ENCODE measurements at regions not wholly inside any gene's neighbourhood (a gene's known extent, or its start where the extent isn't known, plus 50 kb on each side); places are given as distances from the start of the nearest gene placed in this dataset.

DNA sequence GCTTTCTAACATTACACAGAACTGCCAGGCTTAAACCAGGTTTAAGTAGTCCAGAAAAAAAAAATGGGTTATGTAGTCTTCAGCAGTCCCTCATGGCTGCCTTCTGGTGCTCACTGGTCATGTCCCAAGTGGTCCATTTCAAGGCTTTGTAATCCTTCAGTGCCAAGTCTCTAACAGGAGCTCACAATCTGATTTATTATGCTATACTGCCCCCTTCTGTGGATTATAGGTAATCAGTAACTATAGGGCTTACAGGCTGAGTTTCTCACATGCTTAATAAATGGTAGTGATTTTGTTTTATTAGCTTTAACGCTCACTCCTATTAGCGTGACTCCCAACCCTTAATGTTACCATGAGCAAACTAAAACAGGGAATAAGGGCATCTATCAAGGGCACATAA, 92.5 kb upstream of the EDA2R start:
- no peak for TF ChIP-seq MXI1 (conservative IDR thresholded peaks at IDR 0.05; ENCODE audit: poor library complexity, severe bottlenecking)
- TF ChIP-seq TAF1 (IDR thresholded peaks at IDR 0.05; ENCODE audit: low read depth), result no peak
- no peak for TF ChIP-seq EZH2 (IDR thresholded peaks at IDR 0.05; ENCODE audit: borderline replicate concordance, insufficient read depth, low read length, poor library complexity, severe bottlenecking)
- peak; percentile 57 for TF ChIP-seq RAD21 (conservative IDR thresholded peaks at IDR 0.05)
- TF ChIP-seq SMC3 (conservative IDR thresholded peaks at IDR 0.05; ENCODE audit: poor library complexity), result peak; percentile 49
- TF ChIP-seq, protein P1, sequence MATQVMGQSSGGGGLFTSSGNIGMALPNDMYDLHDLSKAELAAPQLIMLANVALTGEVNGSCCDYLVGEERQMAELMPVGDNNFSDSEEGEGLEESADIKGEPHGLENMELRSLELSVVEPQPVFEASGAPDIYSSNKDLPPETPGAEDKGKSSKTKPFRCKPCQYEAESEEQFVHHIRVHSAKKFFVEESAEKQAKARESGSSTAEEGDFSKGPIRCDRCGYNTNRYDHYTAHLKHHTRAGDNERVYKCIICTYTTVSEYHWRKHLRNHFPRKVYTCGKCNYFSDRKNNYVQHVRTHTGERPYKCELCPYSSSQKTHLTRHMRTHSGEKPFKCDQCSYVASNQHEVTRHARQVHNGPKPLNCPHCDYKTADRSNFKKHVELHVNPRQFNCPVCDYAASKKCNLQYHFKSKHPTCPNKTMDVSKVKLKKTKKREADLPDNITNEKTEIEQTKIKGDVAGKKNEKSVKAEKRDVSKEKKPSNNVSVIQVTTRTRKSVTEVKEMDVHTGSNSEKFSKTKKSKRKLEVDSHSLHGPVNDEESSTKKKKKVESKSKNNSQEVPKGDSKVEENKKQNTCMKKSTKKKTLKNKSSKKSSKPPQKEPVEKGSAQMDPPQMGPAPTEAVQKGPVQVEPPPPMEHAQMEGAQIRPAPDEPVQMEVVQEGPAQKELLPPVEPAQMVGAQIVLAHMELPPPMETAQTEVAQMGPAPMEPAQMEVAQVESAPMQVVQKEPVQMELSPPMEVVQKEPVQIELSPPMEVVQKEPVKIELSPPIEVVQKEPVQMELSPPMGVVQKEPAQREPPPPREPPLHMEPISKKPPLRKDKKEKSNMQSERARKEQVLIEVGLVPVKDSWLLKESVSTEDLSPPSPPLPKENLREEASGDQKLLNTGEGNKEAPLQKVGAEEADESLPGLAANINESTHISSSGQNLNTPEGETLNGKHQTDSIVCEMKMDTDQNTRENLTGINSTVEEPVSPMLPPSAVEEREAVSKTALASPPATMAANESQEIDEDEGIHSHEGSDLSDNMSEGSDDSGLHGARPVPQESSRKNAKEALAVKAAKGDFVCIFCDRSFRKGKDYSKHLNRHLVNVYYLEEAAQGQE (IDR thresholded peaks at IDR 0.05; ENCODE audit: borderline replicate concordance), result no peak
- no peak for TF ChIP-seq EP300 (conservative IDR thresholded peaks at IDR 0.05; ENCODE audit: poor library complexity, severe bottlenecking)
- TF ChIP-seq, protein P2, sequence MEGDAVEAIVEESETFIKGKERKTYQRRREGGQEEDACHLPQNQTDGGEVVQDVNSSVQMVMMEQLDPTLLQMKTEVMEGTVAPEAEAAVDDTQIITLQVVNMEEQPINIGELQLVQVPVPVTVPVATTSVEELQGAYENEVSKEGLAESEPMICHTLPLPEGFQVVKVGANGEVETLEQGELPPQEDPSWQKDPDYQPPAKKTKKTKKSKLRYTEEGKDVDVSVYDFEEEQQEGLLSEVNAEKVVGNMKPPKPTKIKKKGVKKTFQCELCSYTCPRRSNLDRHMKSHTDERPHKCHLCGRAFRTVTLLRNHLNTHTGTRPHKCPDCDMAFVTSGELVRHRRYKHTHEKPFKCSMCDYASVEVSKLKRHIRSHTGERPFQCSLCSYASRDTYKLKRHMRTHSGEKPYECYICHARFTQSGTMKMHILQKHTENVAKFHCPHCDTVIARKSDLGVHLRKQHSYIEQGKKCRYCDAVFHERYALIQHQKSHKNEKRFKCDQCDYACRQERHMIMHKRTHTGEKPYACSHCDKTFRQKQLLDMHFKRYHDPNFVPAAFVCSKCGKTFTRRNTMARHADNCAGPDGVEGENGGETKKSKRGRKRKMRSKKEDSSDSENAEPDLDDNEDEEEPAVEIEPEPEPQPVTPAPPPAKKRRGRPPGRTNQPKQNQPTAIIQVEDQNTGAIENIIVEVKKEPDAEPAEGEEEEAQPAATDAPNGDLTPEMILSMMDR (IDR thresholded peaks at IDR 0.05; ENCODE audit: poor library complexity, severe bottlenecking), result peak; percentile 54
- no peak for TF ChIP-seq POLR2AphosphoS5 (IDR thresholded peaks at IDR 0.05)
- Histone ChIP-seq H3K36me3 (ENCODE audit: insufficient read depth, low read length) (no peaks in the 10 kb centered on the region), H3F3A (ENCODE audit: insufficient read depth, low read length, poor library complexity, severe bottlenecking) (no peaks in the 10 kb centered on the region), H3K79me2 (replicated peaks; ENCODE audit: insufficient read depth, low read length) (no peaks in the 10 kb centered on the region), H3K9me3 (ENCODE audit: low read length) (no peaks in the 10 kb centered on the region), H3K4me3 (ENCODE audit: low read length) (no peak overlapping the region), H3K27me3 (ENCODE audit: insufficient read depth, low read depth, low read length) (no peaks in the 10 kb centered on the region), H4K20me1 (ENCODE audit: insufficient read depth) (no peaks in the 10 kb centered on the region), H3K4me2 (ENCODE audit: low read length) (no peak overlapping the region), H3K9ac (ENCODE audit: low read length) (no peak overlapping the region), H3K27ac (ENCODE audit: low read length) (no peak overlapping the region), H2AFZ (ENCODE audit: low read depth, low read length) (no peak overlapping the region), H3K9me2 (ENCODE audit: insufficient read depth, low read length) (no peaks in the 10 kb centered on the region)

DNA sequence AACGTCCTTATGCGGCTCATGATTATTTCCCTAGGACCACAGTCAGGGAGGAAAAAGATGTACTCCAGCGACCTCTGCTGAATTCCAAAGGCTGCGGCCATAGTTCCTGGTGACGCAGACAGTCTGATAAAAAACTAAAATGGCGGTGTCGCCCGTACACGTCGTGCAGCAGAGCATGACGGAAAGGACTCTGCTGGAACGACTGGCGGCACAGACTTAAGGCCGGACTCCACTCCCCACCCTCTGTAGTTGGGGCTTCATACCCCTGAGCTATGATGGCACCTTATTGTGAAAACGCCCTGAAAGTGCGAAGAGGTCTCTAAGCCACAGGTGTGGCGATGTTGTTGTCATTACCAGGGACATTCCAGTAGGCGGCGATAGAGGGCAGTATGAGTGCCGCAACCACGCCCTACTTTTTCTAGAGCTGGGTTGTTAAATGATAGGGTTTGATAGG, 90.0 kb upstream of the EDA2R start:
- Histone ChIP-seq H4K20me1 (ENCODE audit: insufficient read depth) (no peaks in the 10 kb centered on the region), H3K36me3 (ENCODE audit: insufficient read depth, low read length) (no peaks in the 10 kb centered on the region), H3K4me3 (ENCODE audit: low read length) (peak overlapping the region; percentile 70), H3K9ac (ENCODE audit: low read length) (peak overlapping the region; percentile 51), H3K9me2 (ENCODE audit: insufficient read depth, low read length) (no peaks in the 10 kb centered on the region), H3F3A (ENCODE audit: insufficient read depth, low read length, poor library complexity, severe bottlenecking) (no peaks in the 10 kb centered on the region), H3K27me3 (ENCODE audit: insufficient read depth, low read depth, low read length) (no peaks in the 10 kb centered on the region), H3K4me2 (ENCODE audit: low read length) (no peak overlapping the region), H2AFZ (ENCODE audit: low read depth, low read length) (peak overlapping the region; percentile 27), H3K9me3 (ENCODE audit: low read length) (no peaks in the 10 kb centered on the region), H3K27ac (ENCODE audit: low read length) (no peak overlapping the region), H3K79me2 (replicated peaks; ENCODE audit: insufficient read depth, low read length) (no peaks in the 10 kb centered on the region)
- TF ChIP-seq EP300 (conservative IDR thresholded peaks at IDR 0.05; ENCODE audit: poor library complexity, severe bottlenecking) (peak; percentile 23), MXI1 (conservative IDR thresholded peaks at IDR 0.05; ENCODE audit: poor library complexity, severe bottlenecking) (peak; percentile 54), TAF1 (IDR thresholded peaks at IDR 0.05; ENCODE audit: low read depth) (no peak), SMC3 (conservative IDR thresholded peaks at IDR 0.05; ENCODE audit: poor library complexity) (peak; percentile 85), POLR2AphosphoS5 (IDR thresholded peaks at IDR 0.05) (no peak), RAD21 (conservative IDR thresholded peaks at IDR 0.05) (peak; percentile 75), EZH2 (IDR thresholded peaks at IDR 0.05; ENCODE audit: borderline replicate concordance, insufficient read depth, low read length, poor library complexity, severe bottlenecking) (no peak)
- TF ChIP-seq, protein P2 (IDR thresholded peaks at IDR 0.05; ENCODE audit: poor library complexity, severe bottlenecking), result peak; percentile 97
- TF ChIP-seq, protein P1 (IDR thresholded peaks at IDR 0.05; ENCODE audit: borderline replicate concordance), result no peak

Data from neural cell (in vitro differentiated cells).